ENCODE measurements at regions not wholly inside any gene's neighbourhood (a gene's known extent, or its start where the extent isn't known, plus 50 kb on each side); places are given as distances from the start of the nearest gene placed in this dataset.

GRCh38 chr9:22590336-22591033 lies 143.9 kb downstream of the DMRTA1 start:
- H3K27ac ChIP-seq = no peak overlapping the region
- TF ChIP-seq ZFX (IDR thresholded peaks at IDR 0.05; ENCODE audit: borderline replicate concordance) (no peak), CTCF (IDR thresholded peaks at IDR 0.05) (no peak)

GRCh38 chr9:22595805-22596204 lies 149.2 kb downstream of the DMRTA1 start:
- TF ChIP-seq ZFX (IDR thresholded peaks at IDR 0.05; ENCODE audit: borderline replicate concordance) (no peak), CTCF (IDR thresholded peaks at IDR 0.05) (no peak)
- no peak overlapping the region for H3K27ac ChIP-seq

GRCh38 chr9:22617156-22617555 lies 170.5 kb downstream of the DMRTA1 start:
- no peak overlapping the region for H3K27ac ChIP-seq
- no peak for TF ChIP-seq CTCF (IDR thresholded peaks at IDR 0.05)
- no peak for TF ChIP-seq ZFX (IDR thresholded peaks at IDR 0.05; ENCODE audit: borderline replicate concordance)

GRCh38 chr9:22622815-22623214 lies 176.2 kb downstream of the DMRTA1 start:
- H3K27ac ChIP-seq = no peak overlapping the region
- no peak for TF ChIP-seq ZFX (IDR thresholded peaks at IDR 0.05; ENCODE audit: borderline replicate concordance)

GRCh38 chr9:22623236-22623635 lies 176.6 kb downstream of the DMRTA1 start:
- TF ChIP-seq ZFX (IDR thresholded peaks at IDR 0.05; ENCODE audit: borderline replicate concordance) (no peak), CTCF (IDR thresholded peaks at IDR 0.05) (no peak)

GRCh38 chr9:22625540-22625939 lies 178.9 kb downstream of the DMRTA1 start:
- TF ChIP-seq ZFX (IDR thresholded peaks at IDR 0.05; ENCODE audit: borderline replicate concordance) (no peak), CTCF (IDR thresholded peaks at IDR 0.05) (no peak)
- H3K27ac ChIP-seq = no peak overlapping the region

More at GRCh38 chr9:22623236-22623635, 176.6 kb downstream of the DMRTA1 start:
- no peak overlapping the region for H3K27ac ChIP-seq

- no peak overlapping the region for H3K27ac ChIP-seq
- no peak for TF ChIP-seq ZFX (IDR thresholded peaks at IDR 0.05; ENCODE audit: borderline replicate concordance)
- no peak for TF ChIP-seq CTCF (IDR thresholded peaks at IDR 0.05)
Observed at GRCh38 chr9:22643541-22643940, 196.9 kb downstream of the DMRTA1 start.

GRCh38 chr9:22645893-22646292 lies 199.3 kb downstream of the DMRTA1 start:
- TF ChIP-seq ZFX (IDR thresholded peaks at IDR 0.05; ENCODE audit: borderline replicate concordance) (no peak), CTCF (IDR thresholded peaks at IDR 0.05) (no peak)
- H3K27ac ChIP-seq = no peak overlapping the region
